ENCODE measurements at regions not wholly inside any gene's neighbourhood (a gene's known extent, or its start where the extent isn't known, plus 50 kb on each side); places are given as distances from the start of the nearest gene placed in this dataset.
"Not testable (repeated sequence)": the region's sequence is repeated elsewhere in the genome, so short reads cannot be mapped to it uniquely, and the experiment has no call there.

DNA sequence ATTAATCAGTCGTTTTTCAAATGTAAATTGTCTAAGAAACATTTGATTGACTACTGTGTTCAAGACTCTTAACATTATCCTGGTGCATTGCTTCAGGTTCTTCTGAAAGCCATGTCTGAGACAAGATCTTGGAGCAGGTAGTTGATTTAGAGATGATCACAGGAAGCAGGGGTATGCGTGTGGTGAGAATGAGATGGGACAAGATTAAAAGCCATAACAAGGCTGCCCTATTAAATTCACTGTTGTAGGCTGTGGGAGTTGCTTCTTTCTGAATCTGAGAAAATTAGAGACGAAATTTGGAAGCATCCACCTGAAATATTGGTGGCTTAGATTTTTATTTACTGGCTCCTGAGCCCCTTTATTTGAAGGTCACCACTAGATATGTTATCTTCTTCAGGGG lies 687.4 kb upstream of the SLITRK6 start:
- Mint-ChIP-seq H3K4me1 (peaks cover 10% of the 10 kb centered on the region), H3K36me3 (no peaks in the 10 kb centered on the region), H3K9me3 (no peaks in the 10 kb centered on the region), H3K27me3 (ENCODE audit: insufficient read depth, low read depth) (no peaks in the 10 kb centered on the region), H3K4me3 (no peak overlapping the region), H3K27ac (no peak overlapping the region)
- TF ChIP-seq EZH2 (IDR thresholded peaks at IDR 0.05): no peak
- TF ChIP-seq EZH2phosphoT487 (IDR thresholded peaks at IDR 0.05): no peak
- TF ChIP-seq, protein P1, sequence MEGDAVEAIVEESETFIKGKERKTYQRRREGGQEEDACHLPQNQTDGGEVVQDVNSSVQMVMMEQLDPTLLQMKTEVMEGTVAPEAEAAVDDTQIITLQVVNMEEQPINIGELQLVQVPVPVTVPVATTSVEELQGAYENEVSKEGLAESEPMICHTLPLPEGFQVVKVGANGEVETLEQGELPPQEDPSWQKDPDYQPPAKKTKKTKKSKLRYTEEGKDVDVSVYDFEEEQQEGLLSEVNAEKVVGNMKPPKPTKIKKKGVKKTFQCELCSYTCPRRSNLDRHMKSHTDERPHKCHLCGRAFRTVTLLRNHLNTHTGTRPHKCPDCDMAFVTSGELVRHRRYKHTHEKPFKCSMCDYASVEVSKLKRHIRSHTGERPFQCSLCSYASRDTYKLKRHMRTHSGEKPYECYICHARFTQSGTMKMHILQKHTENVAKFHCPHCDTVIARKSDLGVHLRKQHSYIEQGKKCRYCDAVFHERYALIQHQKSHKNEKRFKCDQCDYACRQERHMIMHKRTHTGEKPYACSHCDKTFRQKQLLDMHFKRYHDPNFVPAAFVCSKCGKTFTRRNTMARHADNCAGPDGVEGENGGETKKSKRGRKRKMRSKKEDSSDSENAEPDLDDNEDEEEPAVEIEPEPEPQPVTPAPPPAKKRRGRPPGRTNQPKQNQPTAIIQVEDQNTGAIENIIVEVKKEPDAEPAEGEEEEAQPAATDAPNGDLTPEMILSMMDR (IDR thresholded peaks at IDR 0.05): no peak
- Histone ChIP-seq H3K27me3 (no peaks in the 10 kb centered on the region), H3K4me3 (no peak overlapping the region), H3F3A (ENCODE audit: low read depth) (no peaks in the 10 kb centered on the region), H3K79me2 (ENCODE audit: low read depth) (no peaks in the 10 kb centered on the region), H3K27ac (no peak overlapping the region), H4K20me1 (ENCODE audit: low read depth) (no peaks in the 10 kb centered on the region), H3K4me2 (no peak overlapping the region), H2AFZ (replicated peaks) (no peak overlapping the region), H3K9me3 (ENCODE audit: low read depth) (no peaks in the 10 kb centered on the region), H3K36me3 (no peaks in the 10 kb centered on the region), H3K4me1 (no peaks in the 10 kb centered on the region), H3K9ac (no peak overlapping the region)
- no peak for DNase-seq (ENCODE audit: low spot score)

DNA sequence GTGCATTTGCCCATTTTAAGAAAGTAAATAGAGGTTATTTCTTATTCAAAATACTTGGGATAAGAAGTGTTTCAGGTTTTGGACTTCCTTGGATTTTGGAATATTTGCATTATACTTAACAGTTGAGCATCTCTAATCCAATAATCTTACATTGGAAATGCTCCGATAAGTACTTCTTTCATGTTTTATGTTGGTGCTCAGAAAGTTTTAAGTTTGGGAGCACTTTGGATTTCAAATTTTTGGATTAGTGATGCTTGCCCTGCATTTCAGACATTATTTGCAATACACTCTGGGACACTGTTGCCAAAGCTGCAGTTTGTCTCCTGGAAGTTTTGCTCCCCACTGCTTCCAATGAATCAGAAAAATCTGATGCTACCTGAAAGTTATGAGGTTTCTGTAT lies 691.9 kb upstream of the SLITRK6 start:
- H3K36me3 Mint-ChIP-seq: no peaks in the 10 kb centered on the region
- H3K27me3 Mint-ChIP-seq (ENCODE audit: insufficient read depth, low read depth): no peaks in the 10 kb centered on the region
- Histone ChIP-seq H3K27me3 (no peaks in the 10 kb centered on the region), H3K79me2 (ENCODE audit: low read depth) (no peaks in the 10 kb centered on the region), H3K4me1 (no peaks in the 10 kb centered on the region), H2AFZ (replicated peaks) (no peak overlapping the region), H3K9ac (no peak overlapping the region), H3K9me3 (ENCODE audit: low read depth) (no peaks in the 10 kb centered on the region), H4K20me1 (ENCODE audit: low read depth) (no peaks in the 10 kb centered on the region), H3K36me3 (no peaks in the 10 kb centered on the region), H3K4me3 (no peak overlapping the region), H3F3A (ENCODE audit: low read depth) (no peaks in the 10 kb centered on the region), H3K4me2 (no peak overlapping the region), H3K27ac (no peak overlapping the region)
- TF ChIP-seq, protein P1 (IDR thresholded peaks at IDR 0.05): no peak
- TF ChIP-seq EZH2phosphoT487 (IDR thresholded peaks at IDR 0.05) (no peak), EZH2 (IDR thresholded peaks at IDR 0.05) (no peak)
- H3K9me3 Mint-ChIP-seq: no peaks in the 10 kb centered on the region
- no peak overlapping the region for H3K4me3 Mint-ChIP-seq
- H3K4me1 Mint-ChIP-seq: no peaks in the 10 kb centered on the region
- no peak overlapping the region for H3K27ac Mint-ChIP-seq
- no peak for DNase-seq (ENCODE audit: low spot score)

DNA sequence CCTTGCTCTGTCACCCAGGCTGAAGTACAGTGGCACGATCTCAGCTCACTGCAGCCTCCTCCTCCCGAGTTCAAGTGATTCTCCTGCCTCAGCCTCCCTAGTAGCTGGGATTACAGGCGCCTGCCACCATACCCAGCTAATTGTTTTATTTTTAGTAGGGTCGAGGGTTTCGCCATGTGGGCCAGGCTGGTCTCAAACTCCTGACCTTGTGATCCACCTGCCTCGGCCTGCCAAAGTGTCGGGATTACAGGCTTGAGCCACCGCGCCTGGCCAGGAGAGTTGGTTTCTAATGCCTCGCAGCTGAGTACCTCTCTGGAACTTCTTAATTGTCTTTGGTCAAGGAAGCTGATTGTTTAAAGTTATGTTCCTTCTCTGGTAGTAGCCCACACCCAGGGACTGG lies 702.7 kb upstream of the SLITRK6 start:
- H2AFZ ChIP-seq (replicated peaks); DNase-seq (ENCODE audit: low spot score); H3K9me3 Mint-ChIP-seq; H3K27ac Mint-ChIP-seq; H3K4me3 ChIP-seq; H3K4me3 Mint-ChIP-seq; H3K79me2 ChIP-seq (ENCODE audit: low read depth); H3K4me1 Mint-ChIP-seq; H3K4me1 ChIP-seq; H3F3A ChIP-seq (ENCODE audit: low read depth); H3K27me3 ChIP-seq; H3K36me3 Mint-ChIP-seq; H3K36me3 ChIP-seq; H3K4me2 ChIP-seq; H4K20me1 ChIP-seq (ENCODE audit: low read depth); H3K9me3 ChIP-seq (ENCODE audit: low read depth); H3K27me3 Mint-ChIP-seq (ENCODE audit: insufficient read depth, low read depth); H3K27ac ChIP-seq; H3K9ac ChIP-seq: not testable (repeated sequence)

DNA sequence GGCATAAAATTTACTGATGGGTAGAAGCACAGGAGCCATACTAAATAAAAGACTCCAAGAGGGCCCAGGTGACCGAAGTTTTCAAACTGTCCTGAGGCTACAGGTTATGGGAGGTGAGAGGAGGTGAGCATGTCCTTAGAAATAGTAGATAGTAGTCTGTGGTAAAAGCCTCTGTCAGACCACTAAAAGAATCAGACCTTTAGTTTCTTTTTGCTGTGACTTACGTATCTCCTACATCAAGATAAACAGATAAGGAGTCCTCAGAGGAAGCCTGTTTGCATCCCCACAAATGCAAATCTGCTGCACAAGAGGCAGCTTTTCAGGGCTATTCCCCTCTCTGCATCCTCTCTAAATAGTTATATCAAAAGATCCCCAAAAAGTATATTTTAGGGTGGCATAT lies 711.6 kb upstream of the SLITRK6 start:
- Histone ChIP-seq H3K4me1 (no peaks in the 10 kb centered on the region), H3K36me3 (no peaks in the 10 kb centered on the region), H4K20me1 (ENCODE audit: low read depth) (no peaks in the 10 kb centered on the region), H3K27me3 (no peaks in the 10 kb centered on the region), H3K79me2 (ENCODE audit: low read depth) (no peaks in the 10 kb centered on the region), H3K9me3 (ENCODE audit: low read depth) (no peaks in the 10 kb centered on the region), H3K9ac (no peak overlapping the region), H2AFZ (replicated peaks) (peak overlapping the region; percentile 34), H3K4me2 (no peak overlapping the region), H3K4me3 (no peak overlapping the region), H3F3A (ENCODE audit: low read depth) (no peaks in the 10 kb centered on the region), H3K27ac (no peak overlapping the region)
- no peak for DNase-seq (ENCODE audit: low spot score)
- no peak overlapping the region for H3K4me3 Mint-ChIP-seq
- H3K27ac Mint-ChIP-seq: no peak overlapping the region
- H3K36me3 Mint-ChIP-seq: no peaks in the 10 kb centered on the region
- H3K9me3 Mint-ChIP-seq: no peaks in the 10 kb centered on the region
- H3K27me3 Mint-ChIP-seq (ENCODE audit: insufficient read depth, low read depth): no peaks in the 10 kb centered on the region
- TF ChIP-seq, protein P1 (IDR thresholded peaks at IDR 0.05): no peak
- H3K4me1 Mint-ChIP-seq: no peaks in the 10 kb centered on the region

Measured in neural progenitor cell (in vitro differentiated cells).